ENCODE measurements at regions not wholly inside any gene's neighbourhood (a gene's known extent, or its start where the extent isn't known, plus 50 kb on each side); places are given as distances from the start of the nearest gene placed in this dataset.

DNA sequence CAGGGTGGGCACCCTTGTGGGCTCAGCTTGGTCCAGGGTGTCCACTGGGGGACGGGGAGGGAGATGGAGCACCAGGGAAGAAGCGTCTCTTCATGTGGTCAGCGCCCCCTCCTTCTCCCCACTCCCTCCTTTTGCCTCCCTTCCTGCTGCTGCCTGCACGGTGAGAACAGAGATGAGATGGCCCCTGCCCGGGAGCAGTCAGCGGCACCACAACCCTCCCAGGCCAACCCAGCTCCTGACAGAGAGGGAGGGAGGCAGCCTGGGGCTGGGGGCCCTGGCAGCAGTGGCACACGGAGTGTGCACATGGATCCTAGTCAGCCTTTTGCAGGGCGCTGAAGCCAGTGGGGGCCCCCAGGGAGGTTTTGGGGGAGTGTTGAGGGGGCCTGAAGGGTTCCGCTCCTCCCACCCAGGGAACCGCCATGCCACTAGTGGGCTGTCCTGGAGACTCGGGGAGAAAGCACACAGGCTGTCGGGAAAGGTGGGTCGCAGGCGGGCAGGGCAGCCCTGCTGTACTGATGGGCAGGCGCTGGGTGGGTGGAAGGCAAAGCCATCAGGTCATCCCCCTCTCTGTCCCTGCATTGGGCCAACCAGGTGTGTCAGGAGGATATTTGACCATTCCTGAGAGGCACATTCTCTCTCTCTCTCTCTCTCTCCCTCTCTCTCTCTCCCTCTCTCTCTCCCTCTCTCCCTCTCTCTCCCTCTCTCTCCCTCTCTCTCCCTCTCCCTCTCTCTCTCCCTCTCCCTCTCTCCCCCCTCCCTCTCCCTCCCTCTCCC is 94.3 kb upstream of the BHLHE23 start:
- intact Hi-C loops (cut with DNase I) = no loop called here
- H3K9me3 ChIP-seq = no peaks in the 10 kb centered on the region
- DNase-seq = peak in 1 of 2 donors; percentile 8
- WGBS, 2 donors = 55 to 66% methylated on average over 15 of the region's 15 CpGs
- ATAC-seq = no peak
- no peaks in the 10 kb centered on the region for H3K36me3 ChIP-seq
- TF ChIP-seq CTCF (IDR thresholded peaks at IDR 0.05) = no peak
- H3K27ac ChIP-seq = no peak overlapping the region
- H3K4me1 ChIP-seq = peaks cover 0 to 15% (median 4%) of the 10 kb centered on the region in 9 donors
- H3K27me3 ChIP-seq = peaks cover 0 to 68% (median 49%) of the 10 kb centered on the region in 7 donors
- H3K4me3 ChIP-seq = no peak overlapping the region

GRCh38 chr20:63100174-63100925 is 93.6 kb upstream of the BHLHE23 start:
- Histone ChIP-seq H3K27ac (no peak overlapping the region), H3K9me3 (no peaks in the 10 kb centered on the region), H3K27me3 (peaks cover 0 to 68% (median 56%) of the 10 kb centered on the region in 7 donors), H3K4me1 (peaks cover 0 to 12% (median 4%) of the 10 kb centered on the region in 9 donors), H3K36me3 (no peaks in the 10 kb centered on the region), H3K4me3 (no peak overlapping the region)
- DNase-seq (peak in 1 of 2 donors; percentile 1), ATAC-seq (no peak)
- 39 to 41% methylated on average over 14 of the region's 14 CpGs for WGBS, 2 donors
- no peak for TF ChIP-seq CTCF (IDR thresholded peaks at IDR 0.05)
- intact Hi-C loops (cut with DNase I) = no loop called here

- H3K4me1 ChIP-seq = peaks cover 0 to 12% (median 4%) of the 10 kb centered on the region in 9 donors
- DNase-seq (peak in 1 of 2 donors; percentile 2), ATAC-seq (no peak)
- no peak for TF ChIP-seq CTCF (IDR thresholded peaks at IDR 0.05)
- H3K36me3 ChIP-seq = no peaks in the 10 kb centered on the region
- H3K4me3 ChIP-seq = no peak overlapping the region
- intact Hi-C loops (cut with DNase I) = no loop called here
- WGBS, 2 donors = 30 to 32% methylated on average over 22 of the region's 22 CpGs
- H3K27ac ChIP-seq = no peak overlapping the region
- H3K27me3 ChIP-seq = peaks cover 0 to 74% (median 64%) of the 10 kb centered on the region in 7 donors
- no peaks in the 10 kb centered on the region for H3K9me3 ChIP-seq
Observed at GRCh38 chr20:63099456-63100173, 92.9 kb upstream of the BHLHE23 start.

GRCh38 chr20:63098195-63098810 is 91.5 kb upstream of the BHLHE23 start:
- DNase-seq (no peak), ATAC-seq (no peak)
- peaks cover 0 to 12% (median 4%) of the 10 kb centered on the region in 9 donors for H3K4me1 ChIP-seq
- peaks cover 0 to 80% (median 75%) of the 10 kb centered on the region in 7 donors for H3K27me3 ChIP-seq
- no peak overlapping the region for H3K4me3 ChIP-seq
- intact Hi-C loops (cut with DNase I) = no loop called here
- no peaks in the 10 kb centered on the region for H3K36me3 ChIP-seq
- WGBS, 2 donors = 75 to 80% methylated on average over 6 of the region's 6 CpGs
- H3K27ac ChIP-seq = no peak overlapping the region
- H3K9me3 ChIP-seq = no peaks in the 10 kb centered on the region
- no peak for TF ChIP-seq CTCF (IDR thresholded peaks at IDR 0.05)

Data from heart right ventricle (tissue), 16 donors.